Transverse colon (tissue), 3 donors: ENCODE measurements at regions not wholly inside any gene's neighbourhood (a gene's known extent, or its start where the extent isn't known, plus 50 kb on each side); places are given as distances from the start of the nearest gene placed in this dataset.

ENCODE experiments used
- CTCF ChIP-seq, 5 experiments: fragments of 200-600 bp in 3 of 5; fragments of 450-650 bp in 2 of 5; sonication (generic) in 3 of 5; IDR thresholded peaks; 1 replicate in 2 of 5; 2 replicates in 3 of 5; pipeline ENCODE4 v1.5.1; 2016 to 2017; ENCODE audit warnings: antibody characterized with exemption in 5 of 5, inconsistent platforms in 3 of 5, mild to moderate bottlenecking in 2 of 5, moderate library complexity in 1 of 5
- POLR2A ChIP-seq: fragments of 450-650 bp; IDR thresholded peaks from one replicate; pipeline ENCODE4 v1.6.1; 2016; ENCODE audit warnings: antibody characterized with exemption, mild to moderate bottlenecking, moderate library complexity

- no peak for TF ChIP-seq CTCF (IDR thresholded peaks at IDR 0.05)
- TF ChIP-seq POLR2A, result no peak
These were observed 1640.0 kb upstream of the PRR20A start for GRCh38 chr13:55500694-55501093.
